K562 (cell line): ENCODE measurements at regions not wholly inside any gene's neighbourhood (a gene's known extent, or its start where the extent isn't known, plus 50 kb on each side); places are given as distances from the start of the nearest gene placed in this dataset.

ENCODE experiments used
- ATAC-seq: fragments of 200-7000 bp; cut with Tn5 transposase; 3 replicates; pipeline ENCODE4 v1.9.1; 2020; ENCODE audit warnings: moderate library complexity
- BruUV-seq: library from RNA; stranded (reverse); fragments of 400-500 nt; replicated peaks from 2 replicates; lab custom pipeline; 2021; lab: Mats Ljungman, UMichigan
- CTCF ChIA-PET: fragments of 300-600 bp; formaldehyde crosslinking; extraction: SDS; loops from one replicate; lab custom pipeline; 2021; ENCODE audit warnings: low intra/inter-chr PET ratio; lab: Yijun Ruan, JAX
- POLR2A ChIA-PET: fragments of 300-600, 350-650 bp; sonication (Branson Sonifier 250); formaldehyde crosslinking; extraction: SDS; loops from one replicate; lab custom pipeline; 2021; ENCODE audit warnings: antibody characterized with exemption, inconsistent platforms; lab: Yijun Ruan, JAX
- DNase-seq, 4 experiments: peaks; one replicate each; pipeline versions ENCODE4 v3.0.0 to v3.0.0-alpha.2; 2011 to 2018; ENCODE audit warnings: low spot score in 3 of 4, mixed read lengths in 3 of 4; ENCODE audit errors: extremely low read depth in 1 of 4
- FAIRE-seq: peaks from 2 replicates; lab custom pipeline; 2011; peaks lifted over from hg19 to GRCh38; lab: Jason Lieb, UNC
- H2AFZ ChIP-seq: 2 replicates; pipeline ENCODE4 v1.6.0; 2011; ENCODE audit warnings: low read depth, low read length, control low read depth, inconsistent platforms
- H3K27ac ChIP-seq: fragments of 200-600 bp; 3 replicates; pipeline ENCODE4 v1.8.0; 2011; ENCODE audit warnings: low read depth, mild to moderate bottlenecking, control low read depth, inconsistent platforms, low read length, moderate library complexity, mixed read lengths; ENCODE audit errors: extremely low read depth
- H3K27me3 ChIP-seq, 2 experiments: fragments of 300-600 bp in 1 of 2; 2 replicates in 1 of 2; 3 replicates in 1 of 2; pipeline versions ENCODE4 v1.6.0 to v1.8.0; 2011; ENCODE audit warnings: inconsistent platforms in 2 of 2, low read length in 2 of 2, mild to moderate bottlenecking in 1 of 2, mixed read lengths in 1 of 2, moderate library complexity in 1 of 2; ENCODE audit not compliant: control insufficient read depth in 2 of 2, insufficient read depth in 2 of 2
- H3K36me3 ChIP-seq: fragments of 300-600 bp; 3 replicates; pipeline ENCODE4 v1.8.0; 2011; ENCODE audit warnings: mild to moderate bottlenecking, low read length, inconsistent platforms; ENCODE audit not compliant: control insufficient read depth, insufficient read depth
- H3K4me1 ChIP-seq, 2 experiments: fragments of 200-600 bp in 1 of 2; replicated peaks in 1 of 2; 2 replicates in 1 of 2; 3 replicates in 1 of 2; pipeline versions ENCODE4 v1.5.1 to v1.8.0; 2011; ENCODE audit warnings: inconsistent platforms in 2 of 2, low read length in 2 of 2, mild to moderate bottlenecking in 1 of 2, mixed read lengths in 1 of 2, moderate library complexity in 1 of 2; ENCODE audit not compliant: control insufficient read depth in 2 of 2, insufficient read depth in 2 of 2
- H3K4me2 ChIP-seq: 2 replicates; pipeline ENCODE4 v1.6.1; 2011; ENCODE audit warnings: low read length, control low read depth, inconsistent platforms, mixed read lengths; ENCODE audit not compliant: insufficient read depth
- H3K4me3 ChIP-seq: fragments of 200-600 bp; sonication (generic), shearing (Covaris generic); 2 replicates; pipeline ENCODE4 v1.5.1; 2016; ENCODE audit warnings: control low read depth, inconsistent platforms
- H3K79me2 ChIP-seq: fragments of 200-600 bp; 3 replicates; pipeline ENCODE4 v1.8.0; 2011; ENCODE audit warnings: low read length, inconsistent platforms; ENCODE audit not compliant: control insufficient read depth, insufficient read depth
- H3K9ac ChIP-seq, 2 experiments: 2 replicates each; pipeline versions ENCODE4 v1.6.0 to v1.6.1; 2011; ENCODE audit warnings: low read depth in 2 of 2, low read length in 2 of 2, control low read depth in 1 of 2, inconsistent platforms in 1 of 2, mild to moderate bottlenecking in 1 of 2, mixed read lengths in 1 of 2; ENCODE audit not compliant: insufficient read depth in 1 of 2
- H3K9me1 ChIP-seq: one replicate; pipeline ENCODE4 v1.6.0; 2011; ENCODE audit warnings: inconsistent platforms, mild to moderate bottlenecking, low read length, moderate library complexity; ENCODE audit not compliant: control insufficient read depth, insufficient read depth
- H3K9me3 ChIP-seq: replicated peaks from 2 replicates; pipeline ENCODE4 v1.5.1; 2011; ENCODE audit warnings: low read depth, low read length, inconsistent platforms; ENCODE audit not compliant: control insufficient read depth, insufficient read depth
- H4K20me1 ChIP-seq: replicated peaks from 2 replicates; pipeline ENCODE4 v1.6.1; 2011; ENCODE audit warnings: low read length, inconsistent platforms, mixed read lengths; ENCODE audit not compliant: control insufficient read depth, insufficient read depth
- COPS2 ChIP-seq: fragments of 450-650 bp; conservative IDR thresholded peaks from 2 replicates; pipeline ENCODE4 v1.6.1; 2016; ENCODE audit warnings: mild to moderate bottlenecking, moderate library complexity
- CREBBP ChIP-seq: IDR thresholded peaks from one replicate; pipeline ENCODE4 v1.6.1; 2012; ENCODE audit warnings: low read depth, mild to moderate bottlenecking, control low read depth, inconsistent platforms, low read length
- IFI16 ChIP-seq: fragments of 250-450 bp; sonication (Bioruptor Pico); IDR thresholded peaks from 2 replicates; pipeline ENCODE4 v2.1.2; 2022; ENCODE audit warnings: mild to moderate bottlenecking, inconsistent platforms
- ILK ChIP-seq: fragments of 450-650 bp; IDR thresholded peaks from 2 replicates; pipeline ENCODE4 v1.6.1; 2016; ENCODE audit warnings: missing genetic modification characterization, low read depth, mild to moderate bottlenecking, missing compliant biosample characterization, moderate library complexity, borderline replicate concordance
- KLF1 ChIP-seq: fragments of 450-650 bp; IDR thresholded peaks from 2 replicates; pipeline ENCODE4 v1.6.1; 2016; ENCODE audit warnings: missing genetic modification characterization, missing compliant biosample characterization
- NFATC3 ChIP-seq: fragments of 450-650 bp; IDR thresholded peaks from 2 replicates; pipeline ENCODE4 v1.6.1; 2017; ENCODE audit warnings: mild to moderate bottlenecking
- SMAD3 ChIP-seq: fragments of 450-650 bp; formaldehyde crosslinking; conservative IDR thresholded peaks from 2 replicates; pipeline ENCODE4 v1.4.0; 2020; ENCODE audit warnings: mild to moderate bottlenecking
- TEAD1 ChIP-seq, 2 experiments: fragments of 450-650 bp in 1 of 2; sonication (generic) in 1 of 2; formaldehyde crosslinking; IDR thresholded peaks; 2 replicates each; pipeline versions ENCODE4 v1.4.0 to v1.8.0; 2020 to 2022; ENCODE audit warnings: mild to moderate bottlenecking in 2 of 2, missing genetic modification reagents in 1 of 2
- ZBED1 ChIP-seq: IDR thresholded peaks from 2 replicates; pipeline ENCODE4 v1.6.1; 2014
- ZNF354B ChIP-seq: fragments of 250-450 bp; sonication (Bioruptor Pico); IDR thresholded peaks from 2 replicates; pipeline ENCODE4 v1.4.0; 2020
- WGBS: fragments of 100-300 bp; shearing (Covaris generic); methylation state at CpG from one replicate; pipeline ENCODE4 v1.1.6; 2016; ENCODE audit warnings: low coverage, mixed read lengths; ENCODE audit not compliant: insufficient coverage; ENCODE audit errors: missing lambda C conversion rate; 5-methylcytosine and 5-hydroxymethylcytosine counted together
- in situ Hi-C: fragments of 300-500 bp; cut with MboI; formaldehyde crosslinking; loops from 4 replicates; pipeline ENCODE4 v1.15.0; 2018; ENCODE audit warnings: inconsistent platforms, mixed read lengths
- intact Hi-C: fragments of 100-400 bp; cut with micrococcal nuclease; formaldehyde crosslinking; loops from 2 replicates; pipeline ENCODE4 v1.14.2; 2022
- TF ChIP-seq, protein P1 (sequence below): fragments of 250-450 bp; sonication (Bioruptor Pico); IDR thresholded peaks from 2 replicates; pipeline ENCODE4 v1.8.0; 2021; ENCODE audit warnings: borderline replicate concordance, mild to moderate bottlenecking, moderate library complexity; ENCODE audit not compliant: poor library complexity, severe bottlenecking
- TF ChIP-seq, protein P2 (sequence below): sonication (generic); formaldehyde crosslinking; IDR thresholded peaks from 2 replicates; pipeline ENCODE4 v1.8.0; 2022; ENCODE audit warnings: mild to moderate bottlenecking, missing genetic modification reagents
- TF ChIP-seq, protein P3 (sequence below), 2 experiments: IDR thresholded peaks; 2 replicates each; pipeline ENCODE4 v1.6.1; 2012; ENCODE audit warnings: improper control_type of control experiment in 2 of 2, low read depth in 2 of 2, low read length in 2 of 2, borderline replicate concordance in 1 of 2
- TF ChIP-seq, protein P4 (sequence below): fragments of 250-450 bp; sonication (Bioruptor Pico); IDR thresholded peaks from 2 replicates; pipeline ENCODE4 v1.8.0; 2022; ENCODE audit warnings: inconsistent platforms, mild to moderate bottlenecking, moderate library complexity, borderline replicate concordance

DNA sequence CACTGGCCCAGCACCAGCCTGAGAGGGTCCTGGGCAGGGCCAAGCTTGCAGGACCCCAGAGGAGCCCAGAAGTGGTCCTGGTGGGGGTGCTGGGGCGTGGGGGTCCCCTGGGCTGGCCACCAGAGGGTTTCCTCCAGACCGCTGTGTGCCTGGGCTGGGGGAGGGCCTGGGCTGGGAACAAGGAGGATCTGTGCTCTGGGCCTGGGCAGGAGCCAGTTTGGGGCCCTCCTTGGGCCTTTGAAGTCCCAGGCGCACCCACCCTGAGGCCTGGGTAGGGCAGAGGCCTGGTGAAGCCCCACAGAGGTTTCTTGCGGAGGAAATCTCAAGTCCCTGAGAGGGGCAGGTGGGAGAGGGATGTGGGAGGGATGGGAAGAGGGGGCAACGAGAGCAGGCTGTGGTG lies 63.4 kb upstream of the GPC1 start:
- CTCF ChIA-PET, result no interaction called here
- no TSS peak for BruUV-seq
- no peak overlapping the region for H3K27ac ChIP-seq
- no peak overlapping the region for H3K4me3 ChIP-seq
- POLR2A ChIA-PET, result no interaction called here
- DNase-seq (no peak), ATAC-seq (no peak), FAIRE-seq (no peak)
- intact Hi-C loops, result no loop called here
- TF ChIP-seq NFATC3 (no peak), ILK (tag) (no peak), SMAD3 (CRISPR knock-in tag) (no peak), CREBBP (no peak), ZBED1 (no peak), KLF1 (tag) (no peak), COPS2 (no peak), TEAD1 (CRISPR knock-in tag; IDR thresholded peaks at IDR 0.05) (no peak), IFI16 (no peak), ZNF354B (no peak)
- TF ChIP-seq, protein P1, sequence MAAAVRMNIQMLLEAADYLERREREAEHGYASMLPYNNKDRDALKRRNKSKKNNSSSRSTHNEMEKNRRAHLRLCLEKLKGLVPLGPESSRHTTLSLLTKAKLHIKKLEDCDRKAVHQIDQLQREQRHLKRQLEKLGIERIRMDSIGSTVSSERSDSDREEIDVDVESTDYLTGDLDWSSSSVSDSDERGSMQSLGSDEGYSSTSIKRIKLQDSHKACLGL (CRISPR knock-in tag), result no peak
- TF ChIP-seq, protein P2, sequence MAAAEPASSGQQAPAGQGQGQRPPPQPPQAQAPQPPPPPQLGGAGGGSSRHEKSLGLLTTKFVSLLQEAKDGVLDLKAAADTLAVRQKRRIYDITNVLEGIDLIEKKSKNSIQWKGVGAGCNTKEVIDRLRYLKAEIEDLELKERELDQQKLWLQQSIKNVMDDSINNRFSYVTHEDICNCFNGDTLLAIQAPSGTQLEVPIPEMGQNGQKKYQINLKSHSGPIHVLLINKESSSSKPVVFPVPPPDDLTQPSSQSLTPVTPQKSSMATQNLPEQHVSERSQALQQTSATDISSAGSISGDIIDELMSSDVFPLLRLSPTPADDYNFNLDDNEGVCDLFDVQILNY (CRISPR knock-in tag), result no peak
- TF ChIP-seq, protein P3, sequence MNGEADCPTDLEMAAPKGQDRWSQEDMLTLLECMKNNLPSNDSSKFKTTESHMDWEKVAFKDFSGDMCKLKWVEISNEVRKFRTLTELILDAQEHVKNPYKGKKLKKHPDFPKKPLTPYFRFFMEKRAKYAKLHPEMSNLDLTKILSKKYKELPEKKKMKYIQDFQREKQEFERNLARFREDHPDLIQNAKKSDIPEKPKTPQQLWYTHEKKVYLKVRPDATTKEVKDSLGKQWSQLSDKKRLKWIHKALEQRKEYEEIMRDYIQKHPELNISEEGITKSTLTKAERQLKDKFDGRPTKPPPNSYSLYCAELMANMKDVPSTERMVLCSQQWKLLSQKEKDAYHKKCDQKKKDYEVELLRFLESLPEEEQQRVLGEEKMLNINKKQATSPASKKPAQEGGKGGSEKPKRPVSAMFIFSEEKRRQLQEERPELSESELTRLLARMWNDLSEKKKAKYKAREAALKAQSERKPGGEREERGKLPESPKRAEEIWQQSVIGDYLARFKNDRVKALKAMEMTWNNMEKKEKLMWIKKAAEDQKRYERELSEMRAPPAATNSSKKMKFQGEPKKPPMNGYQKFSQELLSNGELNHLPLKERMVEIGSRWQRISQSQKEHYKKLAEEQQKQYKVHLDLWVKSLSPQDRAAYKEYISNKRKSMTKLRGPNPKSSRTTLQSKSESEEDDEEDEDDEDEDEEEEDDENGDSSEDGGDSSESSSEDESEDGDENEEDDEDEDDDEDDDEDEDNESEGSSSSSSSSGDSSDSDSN (IDR thresholded peaks at IDR 0.05; ENCODE audit: borderline replicate concordance in 1 of 2, low read depth in 2 of 2, low read length in 2 of 2), result no peak
- TF ChIP-seq, protein P4, sequence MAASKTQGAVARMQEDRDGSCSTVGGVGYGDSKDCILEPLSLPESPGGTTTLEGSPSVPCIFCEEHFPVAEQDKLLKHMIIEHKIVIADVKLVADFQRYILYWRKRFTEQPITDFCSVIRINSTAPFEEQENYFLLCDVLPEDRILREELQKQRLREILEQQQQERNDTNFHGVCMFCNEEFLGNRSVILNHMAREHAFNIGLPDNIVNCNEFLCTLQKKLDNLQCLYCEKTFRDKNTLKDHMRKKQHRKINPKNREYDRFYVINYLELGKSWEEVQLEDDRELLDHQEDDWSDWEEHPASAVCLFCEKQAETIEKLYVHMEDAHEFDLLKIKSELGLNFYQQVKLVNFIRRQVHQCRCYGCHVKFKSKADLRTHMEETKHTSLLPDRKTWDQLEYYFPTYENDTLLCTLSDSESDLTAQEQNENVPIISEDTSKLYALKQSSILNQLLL (CRISPR knock-in tag), result no peak
- no peak overlapping the region for H3K9ac ChIP-seq
- WGBS, result 7% methylated on average over 3 of the region's 5 CpGs
- H3K4me1 ChIP-seq, result no peaks in the 10 kb centered on the region
- no peak overlapping the region for H3K4me2 ChIP-seq
- H2AFZ ChIP-seq, result no peak overlapping the region
- in situ Hi-C loops, result no loop called here
- H4K20me1 ChIP-seq, result no peaks in the 10 kb centered on the region
- no peaks in the 10 kb centered on the region for H3K9me1 ChIP-seq
- H3K79me2 ChIP-seq, result no peaks in the 10 kb centered on the region
- peaks cover 0 to 66% of the 10 kb centered on the region in 2 experiments; a peak in 3 of 5 replicates for H3K27me3 ChIP-seq
- no peaks in the 10 kb centered on the region for H3K36me3 ChIP-seq
- H3K9me3 ChIP-seq, result no peaks in the 10 kb centered on the region
